HepG2 (cell line): ENCODE measurements at regions not wholly inside any gene's neighbourhood (a gene's known extent, or its start where the extent isn't known, plus 50 kb on each side); places are given as distances from the start of the nearest gene placed in this dataset.

Experiments
- ATAC-seq: fragments of 200-7000 bp; cut with Tn5 transposase; 3 replicates; pipeline ENCODE4 v1.9.1; 2020; ENCODE audit warnings: mild to moderate bottlenecking, moderate library complexity
- BruUV-seq: library from RNA; stranded (reverse); fragments of 400-500 nt; replicated peaks from 2 replicates; lab custom pipeline; 2021; lab: Mats Ljungman, UMichigan
- CTCF ChIA-PET: fragments of 300-600 bp; formaldehyde crosslinking; extraction: SDS; loops from one replicate; lab custom pipeline; 2021; ENCODE audit warnings: low total read pairs, inconsistent platforms, low intra/inter-chr PET ratio; lab: Yijun Ruan, JAX
- POLR2A ChIA-PET: fragments of 350-600 bp; sonication (Branson Sonifier 250); formaldehyde crosslinking; loops from one replicate; lab custom pipeline; 2020; ENCODE audit warnings: antibody characterized with exemption, inconsistent platforms; lab: Yijun Ruan, JAX
- DNase-seq: peaks from one replicate; pipeline ENCODE4 v3.0.0-alpha.2; 2015; ENCODE audit warnings: low spot score
- FAIRE-seq: peaks from 3 replicates; lab custom pipeline; 2011; peaks lifted over from hg19 to GRCh38; lab: Jason Lieb, UNC
- H2AFZ ChIP-seq: one replicate; pipeline ENCODE4 v1.6.1; 2011; ENCODE audit warnings: low read length, inconsistent platforms
- H3K27ac ChIP-seq: fragments of 300-600 bp; 3 replicates; pipeline ENCODE4 v1.8.0; 2011; ENCODE audit warnings: mixed run types, mild to moderate bottlenecking, mixed read lengths, low read length, inconsistent platforms; ENCODE audit not compliant: insufficient read depth; ENCODE audit errors: extremely low read length
- H3K27me3 ChIP-seq, 2 experiments: fragments of 200-600 bp in 1 of 2; 2 replicates in 1 of 2; 3 replicates in 1 of 2; pipeline versions ENCODE4 v1.6.0 to v1.8.0; 2011; ENCODE audit warnings: low read length in 2 of 2, mild to moderate bottlenecking in 2 of 2, moderate library complexity in 2 of 2, inconsistent platforms in 1 of 2; ENCODE audit not compliant: insufficient read depth in 2 of 2, control insufficient read depth in 1 of 2
- H3K36me3 ChIP-seq, 2 experiments: fragments of 200-600 bp in 1 of 2; replicated peaks in 1 of 2; 2 replicates in 1 of 2; 3 replicates in 1 of 2; pipeline versions ENCODE4 v1.5.1 to v1.8.0; 2011; ENCODE audit warnings: low read length in 2 of 2, inconsistent platforms in 1 of 2; ENCODE audit not compliant: insufficient read depth in 2 of 2, control insufficient read depth in 1 of 2
- H3K4me1 ChIP-seq: 2 replicates; pipeline ENCODE4 v1.5.1; 2012; ENCODE audit warnings: low read length, inconsistent platforms; ENCODE audit not compliant: insufficient read depth
- H3K4me2 ChIP-seq: 2 replicates; pipeline ENCODE4 v1.6.0; 2011; ENCODE audit warnings: low read depth, low read length, inconsistent platforms
- H3K4me3 ChIP-seq, 3 experiments: fragments of 200-600 bp in 1 of 3; sonication (generic), shearing (Covaris generic) in 1 of 3; replicated peaks in 1 of 3; 2 replicates each; pipeline ENCODE4 v1.5.1; 2011 to 2016; ENCODE audit warnings: low read length in 3 of 3, inconsistent platforms in 2 of 3, low read depth in 2 of 3, mild to moderate bottlenecking in 2 of 3, control low read depth in 1 of 3, mixed read lengths in 1 of 3; ENCODE audit not compliant: insufficient read depth in 1 of 3
- H3K79me2 ChIP-seq: one replicate; pipeline ENCODE4 v1.6.1; 2011; ENCODE audit warnings: low read length, inconsistent platforms; ENCODE audit not compliant: insufficient read depth
- H3K9ac ChIP-seq: 2 replicates; pipeline ENCODE4 v1.6.0; 2011; ENCODE audit warnings: mild to moderate bottlenecking, low read depth, low read length, inconsistent platforms; ENCODE audit not compliant: insufficient read depth
- H3K9me3 ChIP-seq: 2 replicates; pipeline ENCODE4 v1.5.1; 2012; ENCODE audit warnings: mild to moderate bottlenecking, low read length
- H4K20me1 ChIP-seq: 2 replicates; pipeline ENCODE4 v1.6.0; 2011; ENCODE audit warnings: inconsistent platforms, mild to moderate bottlenecking, low read length, moderate library complexity; ENCODE audit not compliant: insufficient read depth
- AFF4 ChIP-seq: sonication (generic); formaldehyde crosslinking; IDR thresholded peaks from 2 replicates; pipeline ENCODE4 v1.4.0; 2020; ENCODE audit warnings: missing genetic modification reagents
- ATF6 ChIP-seq: sonication (generic); formaldehyde crosslinking; conservative IDR thresholded peaks from 2 replicates; pipeline ENCODE4 v1.4.0; 2020; ENCODE audit warnings: missing genetic modification reagents
- BORCS8-MEF2B ChIP-seq: sonication (generic); formaldehyde crosslinking; IDR thresholded peaks from 2 replicates; pipeline ENCODE4 v1.8.0; 2022; ENCODE audit warnings: mild to moderate bottlenecking, missing genetic modification reagents
- GZF1 ChIP-seq: sonication (generic); formaldehyde crosslinking; IDR thresholded peaks from 2 replicates; pipeline ENCODE4 v1.5.1; 2020; ENCODE audit warnings: mild to moderate bottlenecking, missing genetic modification reagents
- HOXA7 ChIP-seq: sonication (generic); formaldehyde crosslinking; IDR thresholded peaks from 2 replicates; pipeline ENCODE4 v1.8.1; 2022; ENCODE audit warnings: mild to moderate bottlenecking, missing genetic modification reagents, moderate library complexity
- NCOA1 ChIP-seq: sonication (generic); formaldehyde crosslinking; IDR thresholded peaks from 2 replicates; pipeline ENCODE4 v1.9.0; 2021; ENCODE audit warnings: missing genetic modification reagents
- SMC3 ChIP-seq: IDR thresholded peaks from 2 replicates; pipeline ENCODE4 v1.6.1; 2011; ENCODE audit warnings: low read length, improper control_type of control experiment
- TRIM24 ChIP-seq: sonication (generic); formaldehyde crosslinking; IDR thresholded peaks from 2 replicates; pipeline ENCODE4 v1.8.0; 2022; ENCODE audit warnings: mild to moderate bottlenecking, missing genetic modification reagents
- ZFP36L2 ChIP-seq: sonication (generic); formaldehyde crosslinking; IDR thresholded peaks from 2 replicates; pipeline ENCODE4 v1.4.0; 2020; ENCODE audit warnings: missing genetic modification reagents
- ZKSCAN1 ChIP-seq: fragments of 150-350 bp; IDR thresholded peaks from 2 replicates; pipeline ENCODE4 v1.6.1; 2014; ENCODE audit warnings: low read length
- ZNF12 ChIP-seq: sonication (generic); formaldehyde crosslinking; IDR thresholded peaks from 2 replicates; pipeline ENCODE4 v1.5.0; 2020; ENCODE audit warnings: missing genetic modification reagents
- ZNF124 ChIP-seq: sonication (generic); formaldehyde crosslinking; IDR thresholded peaks from 2 replicates; pipeline ENCODE4 v1.4.0; 2020; ENCODE audit warnings: missing genetic modification reagents
- ZNF280D ChIP-seq: sonication (generic); formaldehyde crosslinking; IDR thresholded peaks from 2 replicates; pipeline ENCODE4 v1.5.1; 2020; ENCODE audit warnings: mild to moderate bottlenecking, missing genetic modification reagents
- ZNF382 ChIP-seq: sonication (generic); formaldehyde crosslinking; IDR thresholded peaks from 2 replicates; pipeline ENCODE4 v1.5.0; 2020; ENCODE audit warnings: missing genetic modification reagents, mild to moderate bottlenecking, borderline replicate concordance
- ZNF414 ChIP-seq: sonication (generic); formaldehyde crosslinking; IDR thresholded peaks from 2 replicates; pipeline ENCODE4 v1.5.0; 2020; ENCODE audit warnings: missing genetic modification reagents
- ZNF782 ChIP-seq: sonication (generic); formaldehyde crosslinking; IDR thresholded peaks from 2 replicates; pipeline ENCODE4 v1.4.0; 2020; ENCODE audit warnings: missing genetic modification reagents, mild to moderate bottlenecking, borderline replicate concordance
- WGBS: methylation state at CpG from one replicate; pipeline ENCODE4 v1.1.6; 2017; ENCODE audit warnings: low lambda C conversion rate; 5-methylcytosine and 5-hydroxymethylcytosine counted together
- in situ Hi-C: cut with HindIII; loops from 2 replicates; pipeline ENCODE4 v1.10.0; 2017; ENCODE audit warnings: low pct_unique_long_range_greater_than_20kb; ENCODE audit not compliant: extremely low pct_ligation_motif_present
- intact Hi-C: fragments of 100-400 bp; cut with micrococcal nuclease; formaldehyde crosslinking; loops from one replicate; pipeline ENCODE4 v1.10.0; 2022; ENCODE audit not compliant: unreplicated experiment

- ChIA-PET CTCF (no interaction called here), POLR2A (no interaction called here)
- FAIRE-seq (no peak), DNase-seq (no peak), ATAC-seq (no peak)
- Histone ChIP-seq H3K9me3 (no peaks in the 10 kb centered on the region), H3K27me3 (peaks cover 3 to 48% of the 10 kb centered on the region in 2 experiments; a peak in 4 of 5 replicates), H3K4me3 (no peak overlapping the region), H4K20me1 (no peaks in the 10 kb centered on the region), H3K4me1 (no peaks in the 10 kb centered on the region), H3K36me3 (no peaks in the 10 kb centered on the region), H2AFZ (no peak overlapping the region), H3K27ac (no peak overlapping the region), H3K9ac (no peak overlapping the region), H3K4me2 (no peak overlapping the region), H3K79me2 (no peaks in the 10 kb centered on the region)
- 64% methylated on average over 11 of the region's 11 CpGs for WGBS
- no TSS peak for BruUV-seq
- intact Hi-C loops (no loop called here), in situ Hi-C loops (no loop called here)
- no peak for TF ChIP-seq ZNF782
- TF ChIP-seq TRIM24 (CRISPR knock-in tag), result no peak
- no peak for TF ChIP-seq ZNF382 (CRISPR knock-in tag)
- no peak for TF ChIP-seq ZNF12
- TF ChIP-seq ZNF280D (CRISPR knock-in tag), result no peak
- no peak for TF ChIP-seq ZNF124
- no peak for TF ChIP-seq ZNF414
- TF ChIP-seq ZKSCAN1, result no peak
- TF ChIP-seq ATF6 (CRISPR knock-in tag), result no peak
- no peak for TF ChIP-seq NCOA1 (CRISPR knock-in tag)
- no peak for TF ChIP-seq SMC3
- no peak for TF ChIP-seq GZF1 (CRISPR knock-in tag)
- TF ChIP-seq HOXA7, result no peak
- no peak for TF ChIP-seq ZFP36L2
- no peak for TF ChIP-seq AFF4
- TF ChIP-seq BORCS8-MEF2B (CRISPR knock-in tag), result no peak
Measured at GRCh38 chr5:2631758-2632157, 119.7 kb downstream of the IRX2 start.
